Islet of Langerhans (tissue), 1 donor: ENCODE measurements at regions not wholly inside any gene's neighbourhood (a gene's known extent, or its start where the extent isn't known, plus 50 kb on each side); places are given as distances from the start of the nearest gene placed in this dataset.

Experiments used
- FAIRE-seq: peaks from one replicate; lab custom pipeline; 2011; peaks lifted over from hg19 to GRCh38; lab: Jason Lieb, UNC

DNA sequence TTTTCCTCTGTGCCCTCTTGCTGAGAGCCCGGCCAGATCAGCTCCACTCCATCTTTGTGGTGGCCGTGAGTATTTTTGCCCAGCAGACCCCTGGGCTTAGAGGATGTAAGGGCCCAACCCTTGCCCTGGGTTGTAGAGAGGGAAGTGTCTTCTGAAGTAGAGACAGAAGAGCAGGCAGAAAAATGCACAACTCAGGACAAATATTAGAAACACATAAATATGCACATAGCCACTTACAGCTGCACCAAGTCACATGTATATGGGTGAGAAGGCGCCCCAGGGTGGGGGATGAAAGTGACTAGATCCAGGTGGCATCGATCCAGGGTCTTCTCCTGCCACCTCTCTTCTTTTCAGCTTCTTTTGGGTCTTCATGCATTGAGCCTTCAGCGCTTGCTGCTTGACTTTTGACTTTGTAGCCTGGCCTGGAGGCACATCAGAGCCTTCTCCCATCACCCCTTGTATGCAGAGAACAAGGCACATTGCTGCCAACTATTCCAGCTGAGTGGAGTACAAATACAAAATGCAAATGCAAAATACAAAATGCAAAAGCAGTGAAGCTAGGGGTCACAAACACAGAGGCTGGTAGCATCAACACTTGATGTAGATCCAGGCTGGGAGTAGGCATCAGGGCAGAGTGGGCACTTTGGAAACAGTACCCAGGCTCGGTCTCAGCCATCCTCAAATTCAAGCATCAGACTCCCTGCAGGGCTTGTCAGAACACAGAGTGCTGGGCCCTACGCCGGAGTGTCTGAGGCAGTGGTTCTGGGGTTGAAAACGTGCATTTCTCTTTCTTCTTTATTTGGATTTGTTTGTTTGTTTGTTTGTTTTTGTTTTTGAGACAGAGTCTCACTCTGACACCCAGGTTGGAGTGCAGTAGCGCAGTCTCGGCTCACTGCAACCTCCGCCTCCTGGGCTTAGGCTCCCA lies 133.0 kb downstream of the ASB7 start:
- no peak for FAIRE-seq

DNA sequence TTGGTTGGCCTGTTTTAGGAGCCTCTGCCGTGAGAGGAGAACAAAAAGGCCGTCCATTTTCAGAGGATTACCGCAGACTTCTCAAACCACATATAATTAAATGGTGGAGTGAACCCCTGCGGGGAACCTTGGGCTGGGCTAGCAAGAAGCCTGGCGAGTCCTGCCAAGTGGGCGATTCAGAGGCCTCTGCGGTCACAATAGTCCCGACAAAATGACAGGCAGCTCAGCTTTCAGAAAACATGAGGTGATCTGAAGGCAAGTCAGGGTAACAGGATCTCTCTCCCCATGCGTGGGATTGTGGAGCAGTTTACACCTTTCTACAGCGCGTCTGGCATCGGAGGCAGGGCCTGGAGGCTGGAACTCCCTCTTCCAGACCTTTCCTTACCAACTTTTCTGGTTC lies 134.8 kb downstream of the ASB7 start:
- no peak for FAIRE-seq

- no peak for FAIRE-seq
Measured at GRCh38 chr15:100738614-100739013, 136.2 kb downstream of the ASB7 start.

DNA sequence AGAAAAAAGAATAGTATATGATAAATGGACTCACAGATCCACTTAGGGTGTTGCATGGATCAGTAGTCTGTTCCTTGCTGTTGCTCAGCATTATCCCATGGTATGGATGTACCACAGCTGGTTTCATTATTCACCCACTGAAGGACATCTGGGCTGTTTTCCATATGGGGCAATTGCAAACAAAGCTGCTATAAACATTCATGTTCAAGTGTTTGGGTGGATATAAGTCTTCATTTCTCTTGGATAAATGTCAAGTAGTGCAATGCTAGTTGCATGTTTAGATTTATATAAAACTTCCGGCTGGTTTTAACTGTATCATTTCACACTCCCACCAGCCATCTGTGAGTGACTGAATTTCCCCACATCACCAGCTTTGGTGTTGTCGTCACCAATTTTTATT lies 137.7 kb downstream of the ASB7 start:
- no peak for FAIRE-seq

DNA sequence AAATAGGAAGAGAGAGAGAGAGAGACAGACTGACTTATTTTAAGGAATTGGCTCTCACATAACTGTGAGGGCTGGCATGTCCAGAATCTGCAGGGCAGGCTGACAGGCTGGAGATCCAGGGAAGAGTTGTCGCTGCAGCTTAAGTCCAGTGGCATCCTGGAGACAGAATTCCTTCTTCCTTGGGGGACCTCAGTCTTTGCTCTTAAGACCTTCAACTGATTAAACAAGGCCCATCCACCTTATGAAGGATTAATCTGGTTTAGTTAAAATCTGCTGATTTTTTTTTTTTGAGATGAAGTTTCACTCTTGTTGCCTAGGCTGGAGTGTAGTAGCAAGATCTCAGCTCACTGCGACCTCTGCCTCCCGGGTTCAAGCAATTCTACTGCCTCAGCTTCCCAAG lies 128.0 kb upstream of the ALDH1A3 start:
- no peak for FAIRE-seq

GRCh38 chr15:100753503-100753902 lies 126.1 kb upstream of the ALDH1A3 start:
- no peak for FAIRE-seq

DNA sequence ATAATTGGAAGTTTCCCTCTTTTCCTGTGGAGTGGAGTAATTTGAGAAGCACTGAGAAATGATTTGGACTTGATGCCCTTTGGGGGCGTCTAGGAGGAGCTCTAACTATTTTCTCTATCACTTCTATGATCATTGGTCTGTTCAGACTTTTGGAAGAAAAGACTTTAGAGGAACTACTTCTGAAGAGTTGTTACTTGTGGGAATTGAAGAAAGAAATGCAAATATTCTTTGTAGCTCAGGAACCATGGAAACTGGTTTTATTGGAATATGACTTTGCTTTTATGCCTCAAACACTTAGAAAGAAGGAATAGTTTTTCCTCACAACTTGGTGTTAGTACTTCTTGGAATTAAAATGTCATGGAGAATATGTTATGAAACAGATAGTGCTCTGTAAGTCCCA lies 122.0 kb upstream of the ALDH1A3 start:
- FAIRE-seq = no peak

- FAIRE-seq = no peak
Measured at GRCh38 chr15:100758555-100758954, 121.1 kb upstream of the ALDH1A3 start.

- FAIRE-seq = no peak
Measured at GRCh38 chr15:100759106-100759505, 120.5 kb upstream of the ALDH1A3 start.

DNA sequence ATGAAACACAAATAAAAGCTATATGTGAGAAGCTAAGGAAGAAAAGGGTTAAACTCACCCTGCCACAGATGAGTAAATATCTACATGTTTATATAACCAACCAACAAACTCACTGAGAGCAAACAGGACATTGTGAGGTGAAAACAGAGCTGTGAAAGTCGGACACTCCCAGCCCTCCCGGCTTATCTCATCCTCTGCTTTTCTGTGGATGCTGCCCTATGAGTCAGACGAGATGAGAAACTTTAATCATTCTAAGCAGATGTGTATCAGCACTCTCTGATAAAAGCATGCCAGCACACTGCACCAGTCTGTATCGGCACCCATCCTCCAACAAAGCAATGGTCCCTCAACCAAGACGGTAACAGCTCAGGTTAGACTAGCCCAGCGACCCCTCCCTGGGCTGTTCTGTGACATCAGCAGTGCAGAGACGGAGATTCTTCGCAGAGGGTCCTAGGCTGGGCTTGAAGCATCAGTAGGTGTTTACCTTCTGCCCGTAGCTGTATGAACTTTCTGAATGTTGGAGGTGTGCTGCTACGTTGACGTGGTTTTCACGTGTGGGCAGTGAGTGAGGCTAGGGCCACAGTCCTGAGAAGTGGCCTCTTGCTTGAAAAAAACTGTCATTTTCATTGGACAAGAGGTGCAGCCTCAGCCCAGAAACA lies 119.8 kb upstream of the ALDH1A3 start:
- FAIRE-seq = no peak

DNA sequence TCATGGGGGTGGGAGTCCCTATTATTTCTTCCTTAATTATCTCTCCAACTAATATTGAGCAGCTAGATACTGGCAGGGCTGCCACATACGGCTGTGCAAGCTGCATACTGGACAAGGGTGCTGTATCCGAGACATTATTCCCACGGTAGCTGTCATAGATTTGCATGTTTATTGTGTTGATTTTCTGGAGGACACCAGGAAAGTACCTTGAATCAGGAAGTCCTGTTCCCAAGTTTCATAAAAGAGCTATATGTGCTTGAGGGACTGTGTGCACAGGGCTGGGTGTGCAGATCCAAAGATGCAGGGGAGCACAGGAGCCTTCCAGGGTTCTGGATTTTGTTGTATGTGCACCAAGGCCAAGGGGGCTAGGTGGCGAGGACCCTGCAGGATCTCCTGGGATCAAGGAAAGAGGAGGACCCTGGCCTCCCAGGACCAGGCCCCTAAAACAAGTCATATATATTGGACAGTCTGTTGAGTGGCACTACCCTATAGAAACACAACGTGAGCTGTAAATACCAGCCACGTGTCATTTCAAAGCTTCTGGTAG lies 119.2 kb upstream of the ALDH1A3 start:
- FAIRE-seq = no peak

- no peak for FAIRE-seq
Measured at GRCh38 chr15:100761290-100761935, 118.2 kb upstream of the ALDH1A3 start.

GRCh38 chr15:100762289-100762688 lies 117.3 kb upstream of the ALDH1A3 start:
- FAIRE-seq = no peak

DNA sequence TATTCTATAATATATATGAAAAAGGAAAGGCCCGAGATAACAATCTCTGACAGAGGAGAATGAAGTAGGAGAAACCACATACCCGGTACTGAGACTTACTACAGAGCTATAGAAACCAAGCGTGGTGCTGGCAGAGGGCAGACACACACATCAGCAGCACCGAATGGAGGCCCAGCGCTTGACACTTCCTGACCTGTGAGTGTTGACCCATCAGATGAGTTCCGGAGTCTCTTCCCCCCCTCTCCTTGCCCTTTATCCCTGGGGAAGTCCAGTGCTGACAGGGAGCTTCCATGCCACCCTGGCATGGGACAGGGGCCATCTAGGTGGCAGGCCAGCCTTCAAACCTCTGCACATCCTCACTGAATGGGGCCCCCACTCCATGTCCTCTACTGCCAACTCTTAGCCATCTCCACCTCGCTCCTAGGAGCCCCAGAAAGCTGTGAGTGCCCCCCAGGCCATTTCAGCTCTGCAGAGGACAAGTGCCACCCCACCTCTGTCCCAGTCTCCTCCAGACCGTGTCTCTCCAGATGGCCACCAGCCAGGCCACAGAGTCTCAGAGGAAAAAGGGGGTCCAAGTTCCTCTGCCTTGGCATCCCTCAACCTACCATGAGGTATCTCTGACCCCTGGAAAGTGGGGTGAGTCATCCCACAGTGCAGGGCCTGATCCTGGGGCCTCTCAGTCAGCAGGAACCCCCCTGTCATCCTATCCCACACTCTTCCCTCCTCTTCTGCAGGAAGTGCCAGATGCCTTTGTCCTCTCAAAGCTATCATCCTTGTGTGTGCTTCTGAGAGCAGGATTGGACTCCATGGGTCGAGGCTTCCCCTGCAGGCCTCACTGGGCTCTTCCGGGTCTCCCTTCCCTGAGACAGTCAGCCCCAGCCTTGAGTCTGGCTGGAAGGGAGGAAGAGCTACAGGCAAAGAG lies 116.5 kb upstream of the ALDH1A3 start:
- no peak for FAIRE-seq

GRCh38 chr15:100763835-100764750 lies 115.5 kb upstream of the ALDH1A3 start:
- no peak for FAIRE-seq

GRCh38 chr15:100764778-100765466 lies 114.7 kb upstream of the ALDH1A3 start:
- FAIRE-seq = no peak

DNA sequence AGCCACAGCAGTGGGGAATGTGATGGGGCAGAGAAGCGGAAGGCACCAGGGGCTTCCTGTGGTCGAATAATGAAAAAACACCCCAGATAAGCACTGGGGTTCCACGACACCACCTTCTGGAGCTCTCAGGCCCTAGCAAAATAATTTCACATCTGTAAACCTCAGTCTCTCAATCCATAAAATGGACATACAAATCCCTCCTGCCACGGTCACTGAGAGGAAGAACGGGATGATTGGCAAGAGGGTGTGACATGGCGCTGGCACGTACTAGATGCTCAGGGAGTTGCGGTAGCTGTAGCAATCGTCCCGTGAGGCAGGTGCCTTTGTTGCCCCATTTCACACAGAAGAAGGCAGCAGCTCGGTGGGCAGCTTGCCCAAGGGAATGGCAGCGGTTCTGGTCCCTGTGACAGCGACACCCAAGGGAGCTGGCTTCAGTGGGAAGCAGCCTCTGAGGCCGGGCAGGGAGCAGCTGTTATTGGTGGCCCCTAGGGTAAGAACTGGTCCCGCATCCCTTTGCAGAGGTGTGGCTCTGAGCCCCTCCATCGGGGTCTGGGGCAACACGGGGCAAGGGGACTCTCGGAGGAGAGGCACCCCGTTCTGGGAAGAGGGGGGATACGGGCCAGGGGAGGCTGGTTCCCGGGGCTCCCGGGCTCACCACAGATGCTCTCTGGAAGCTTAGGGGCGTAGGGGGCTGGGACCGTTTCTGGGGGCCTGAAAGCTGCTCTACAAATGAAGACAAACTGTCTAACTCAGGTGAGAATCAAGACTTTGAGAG lies 114.0 kb upstream of the ALDH1A3 start:
- no peak for FAIRE-seq

DNA sequence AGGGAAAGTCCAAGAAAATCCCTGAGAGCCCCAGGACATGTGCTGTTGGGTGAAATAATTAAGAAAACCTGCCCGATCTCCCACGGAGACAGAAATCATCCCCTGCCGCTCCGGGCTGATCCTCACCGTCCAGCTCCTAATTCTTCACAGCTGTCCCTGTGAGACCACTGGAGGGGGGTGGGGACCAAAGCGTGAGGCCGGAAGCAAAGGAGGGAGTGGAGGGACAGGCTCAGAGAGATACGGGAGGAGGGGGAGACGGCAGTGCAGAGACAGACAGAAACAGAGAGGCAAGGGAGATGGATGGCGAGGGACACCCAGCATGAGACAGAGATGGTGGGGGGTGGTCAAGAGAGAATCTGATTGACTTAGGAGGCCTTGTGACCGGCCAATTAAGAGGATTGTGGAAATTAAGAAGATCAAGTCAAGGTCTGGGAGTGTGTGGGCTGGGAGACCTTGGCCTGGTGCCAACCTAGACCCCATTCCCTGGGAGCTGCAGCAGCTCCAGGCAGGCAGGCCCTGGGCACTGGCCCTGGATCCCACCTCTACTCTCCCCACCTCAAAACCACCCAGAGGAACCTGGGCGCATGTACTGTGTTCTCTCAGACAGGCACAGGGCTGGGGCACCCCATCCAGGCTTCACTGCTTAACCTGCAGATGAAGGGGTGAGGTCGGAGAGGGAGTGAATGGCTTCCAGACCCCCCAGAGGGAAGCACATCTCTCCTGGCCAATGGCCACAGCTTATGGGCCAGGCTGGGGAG lies 113.2 kb upstream of the ALDH1A3 start:
- no peak for FAIRE-seq
